Uterus (tissue), 3 donors: ENCODE measurements at regions not wholly inside any gene's neighbourhood (a gene's known extent, or its start where the extent isn't known, plus 50 kb on each side); places are given as distances from the start of the nearest gene placed in this dataset.

Source experiments
- DNase-seq, 2 donors: peaks; one replicate each; pipeline ENCODE4 v3.0.0-alpha.2; 2019 to 2020
- H3K27ac ChIP-seq, 2 donors: fragments of 200-600 bp; sonication (generic); 1 replicate in 1 of 2; 2 replicates in 1 of 2; pipeline ENCODE4 v1.5.1; 2016 to 2018
- H3K27me3 ChIP-seq, 2 donors: fragments of 200-600 bp; sonication (generic); one replicate each; pipeline ENCODE4 v1.5.1; 2018 to 2019; ENCODE audit warnings: control low read depth in 1 of 2
- H3K36me3 ChIP-seq, 2 donors: fragments of 200-600 bp; sonication (generic); one replicate each; pipeline ENCODE4 v1.5.1; 2019; ENCODE audit warnings: control low read depth in 1 of 2
- H3K4me1 ChIP-seq, 2 donors: fragments of 200-600 bp; sonication (generic); one replicate each; pipeline ENCODE4 v1.5.1; 2018 to 2019; ENCODE audit warnings: control low read depth in 1 of 2
- H3K4me3 ChIP-seq, 2 donors: fragments of 200-600 bp; sonication (generic); 1 replicate in 1 of 2; 2 replicates in 1 of 2; pipeline ENCODE4 v1.5.1; 2018 to 2019; ENCODE audit warnings: mild to moderate bottlenecking in 1 of 2
- H3K9me3 ChIP-seq, 2 donors: fragments of 200-600 bp; sonication (generic); one replicate each; pipeline ENCODE4 v1.5.1; 2019; ENCODE audit warnings: control low read depth in 1 of 2
- CTCF ChIP-seq, 4 experiments: fragments of 200-600 bp in 2 of 4; fragments of 450-650 bp in 2 of 4; sonication (generic) in 2 of 4; IDR thresholded peaks; one replicate each; pipeline ENCODE4 v1.5.1; 2016 to 2019; ENCODE audit warnings: antibody characterized with exemption in 4 of 4, mild to moderate bottlenecking in 2 of 4, moderate library complexity in 1 of 4
- POLR2A ChIP-seq, 2 donors: fragments of 450-650 bp; IDR thresholded peaks; one replicate each; pipeline ENCODE4 v1.6.1; 2016; ENCODE audit warnings: antibody characterized with exemption in 2 of 2, mild to moderate bottlenecking in 1 of 2, moderate library complexity in 1 of 2
- intact Hi-C: fragments of 100-400 bp; cut with DNase I; formaldehyde crosslinking; loops from one replicate; pipeline ENCODE4 v1.15.1; 2023; ENCODE audit warnings: low total_unique reads
- donor health status: DM: yes; HTN: yes; CAD: no.

- intact Hi-C loops = no loop called here
- TF ChIP-seq POLR2A (IDR thresholded peaks at IDR 0.05) = no peak
- TF ChIP-seq CTCF (IDR thresholded peaks at IDR 0.05) = no peak
- no peaks in the 10 kb centered on the region for H3K36me3 ChIP-seq
These were observed 511.0 kb upstream of the TMPRSS15 start for GRCh38 chr21:18914570-18914969.

GRCh38 chr21:18917622-18918021 is 514.0 kb upstream of the TMPRSS15 start:
- no peak for TF ChIP-seq POLR2A (IDR thresholded peaks at IDR 0.05)
- no peak for TF ChIP-seq CTCF (IDR thresholded peaks at IDR 0.05)
- Histone ChIP-seq H3K27me3 (no peaks in the 10 kb centered on the region), H3K27ac (no peak overlapping the region), H3K9me3 (no peaks in the 10 kb centered on the region), H3K4me1 (no peaks in the 10 kb centered on the region), H3K4me3 (no peak overlapping the region), H3K36me3 (no peaks in the 10 kb centered on the region)
- intact Hi-C loops = no loop called here
- no peak for DNase-seq

More at GRCh38 chr21:18914570-18914969, 511.0 kb upstream of the TMPRSS15 start:
- no peaks in the 10 kb centered on the region for H3K27me3 ChIP-seq
- no peaks in the 10 kb centered on the region for H3K4me1 ChIP-seq
- no peak overlapping the region for H3K4me3 ChIP-seq
- DNase-seq = no peak
- no peaks in the 10 kb centered on the region for H3K9me3 ChIP-seq
- H3K27ac ChIP-seq = no peak overlapping the region

- H3K27ac ChIP-seq = no peak overlapping the region
- H3K27me3 ChIP-seq = no peaks in the 10 kb centered on the region
- H3K9me3 ChIP-seq = no peaks in the 10 kb centered on the region
- no peak for TF ChIP-seq CTCF (IDR thresholded peaks at IDR 0.05)
- no peak for TF ChIP-seq POLR2A (IDR thresholded peaks at IDR 0.05)
- no peaks in the 10 kb centered on the region for H3K36me3 ChIP-seq
- no peak overlapping the region for H3K4me3 ChIP-seq
- intact Hi-C loops = no loop called here
- no peak for DNase-seq
- H3K4me1 ChIP-seq = no peaks in the 10 kb centered on the region
These were observed 527.7 kb upstream of the TMPRSS15 start for GRCh38 chr21:18931237-18931636.

GRCh38 chr21:18937337-18937736 is 533.8 kb upstream of the TMPRSS15 start:
- Histone ChIP-seq H3K27me3 (no peaks in the 10 kb centered on the region), H3K9me3 (no peaks in the 10 kb centered on the region), H3K27ac (no peak overlapping the region), H3K36me3 (no peaks in the 10 kb centered on the region), H3K4me1 (no peaks in the 10 kb centered on the region), H3K4me3 (no peak overlapping the region)
- intact Hi-C loops = no loop called here
- DNase-seq = no peak
- TF ChIP-seq CTCF (IDR thresholded peaks at IDR 0.05) (no peak), POLR2A (IDR thresholded peaks at IDR 0.05) (no peak)

GRCh38 chr21:18940791-18941190 is 537.2 kb upstream of the TMPRSS15 start:
- Histone ChIP-seq H3K27ac (no peak overlapping the region), H3K36me3 (no peaks in the 10 kb centered on the region), H3K27me3 (no peaks in the 10 kb centered on the region), H3K4me1 (no peaks in the 10 kb centered on the region), H3K9me3 (no peaks in the 10 kb centered on the region), H3K4me3 (no peak overlapping the region)
- intact Hi-C loops = no loop called here
- TF ChIP-seq CTCF (IDR thresholded peaks at IDR 0.05) (no peak), POLR2A (IDR thresholded peaks at IDR 0.05) (no peak)
- no peak for DNase-seq
